ENCODE measurements at regions not wholly inside any gene's neighbourhood (a gene's known extent, or its start where the extent isn't known, plus 50 kb on each side); places are given as distances from the start of the nearest gene placed in this dataset.
"Not testable (repeated sequence)": the region's sequence is repeated elsewhere in the genome, so short reads cannot be mapped to it uniquely, and the experiment has no call there.

DNA sequence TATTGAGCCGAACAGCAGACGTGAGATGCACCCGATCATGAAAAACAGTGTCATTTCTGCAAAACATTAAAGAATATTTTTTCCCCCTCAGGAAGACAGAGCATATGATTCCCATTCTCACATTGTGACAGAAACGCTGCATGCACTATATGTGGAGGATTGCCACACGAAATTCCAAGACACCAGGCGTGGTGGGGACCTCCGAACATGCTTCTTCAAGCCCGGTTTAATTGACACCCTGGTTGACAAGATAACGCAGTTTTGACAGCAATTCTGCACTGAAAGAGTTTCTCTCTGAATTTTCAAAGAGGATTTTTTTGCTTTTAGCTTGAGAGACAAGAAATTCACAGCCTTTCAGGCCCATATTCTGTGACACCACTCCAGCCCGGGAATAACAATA is 442.8 kb upstream of the NRP1 start:
- no peaks in the 10 kb centered on the region for H3K36me3 ChIP-seq (ENCODE audit: insufficient read depth, insufficient read length, low read length)
- no peaks in the 10 kb centered on the region for H3K27me3 ChIP-seq (ENCODE audit: insufficient read depth, insufficient read length)

DNA sequence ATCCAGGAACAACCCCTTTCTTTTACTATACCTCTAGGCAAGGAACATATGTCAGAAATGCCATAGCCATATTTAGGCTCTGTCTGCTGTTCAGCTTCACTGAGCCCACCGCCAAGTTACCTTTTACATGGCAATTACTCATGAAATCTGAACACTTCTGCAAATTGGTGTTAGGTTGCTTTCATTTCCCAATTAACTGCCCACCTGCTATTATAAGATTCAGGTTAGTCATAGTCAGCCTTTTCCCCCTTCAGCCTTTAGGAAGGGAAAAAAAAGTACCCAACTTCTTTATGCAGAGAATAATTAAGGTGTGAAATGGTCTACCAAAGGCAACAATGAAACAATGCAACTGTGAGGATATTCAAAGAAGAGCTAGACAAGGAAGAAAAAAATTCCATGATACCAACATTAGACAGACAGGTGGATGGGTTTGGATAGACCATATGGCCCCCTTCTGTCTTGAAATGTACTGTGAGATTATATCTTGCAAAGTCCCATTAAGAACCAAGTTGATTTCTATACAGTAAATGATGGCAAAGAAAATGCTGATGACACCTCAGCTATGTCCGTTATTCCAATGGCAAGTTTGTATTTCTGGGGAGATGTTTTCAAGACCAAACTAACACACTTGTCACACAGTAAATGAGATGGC is 442.1 kb upstream of the NRP1 start:
- Histone ChIP-seq H3K27me3 (ENCODE audit: insufficient read depth, insufficient read length) (no peaks in the 10 kb centered on the region), H3K9ac (ENCODE audit: insufficient read length, low read depth) (no peak overlapping the region), H3K36me3 (ENCODE audit: insufficient read depth, insufficient read length, low read length) (no peaks in the 10 kb centered on the region), H3K9me3 (ENCODE audit: insufficient read depth, low read length) (no peaks in the 10 kb centered on the region; the same call in 1 of the 2 replicates), H3K4me1 (ENCODE audit: insufficient read depth, insufficient read length) (no peaks in the 10 kb centered on the region), H3K4me3 (ENCODE audit: insufficient read length, low read depth) (no peak overlapping the region)
- TF ChIP-seq YY1 (IDR thresholded peaks at IDR 0.05; ENCODE audit: insufficient read depth, insufficient read length) (no peak), ZNF274 (IDR thresholded peaks at IDR 0.05; ENCODE audit: low read depth, low read length) (no peak), SUZ12 (IDR thresholded peaks at IDR 0.05; ENCODE audit: extremely low read depth, insufficient read depth, insufficient read length) (no peak)
- DNase-seq (ENCODE audit: low read depth, low spot score) = no peak

More for the DNA sequence above, 442.8 kb upstream of the NRP1 start:
- DNase-seq (ENCODE audit: low read depth, low spot score) = no peak
- no peak for TF ChIP-seq YY1 (IDR thresholded peaks at IDR 0.05; ENCODE audit: insufficient read depth, insufficient read length)
- TF ChIP-seq ZNF274 (IDR thresholded peaks at IDR 0.05; ENCODE audit: low read depth, low read length) = no peak
- TF ChIP-seq SUZ12 (IDR thresholded peaks at IDR 0.05; ENCODE audit: extremely low read depth, insufficient read depth, insufficient read length) = no peak
- no peak overlapping the region for H3K4me3 ChIP-seq (ENCODE audit: insufficient read length, low read depth)
- H3K4me1 ChIP-seq (ENCODE audit: insufficient read depth, insufficient read length) = no peaks in the 10 kb centered on the region
- H3K9me3 ChIP-seq (ENCODE audit: insufficient read depth, low read length) = no peaks in the 10 kb centered on the region; the same call in 1 of the 2 replicates
- H3K9ac ChIP-seq (ENCODE audit: insufficient read length, low read depth) = no peak overlapping the region

DNA sequence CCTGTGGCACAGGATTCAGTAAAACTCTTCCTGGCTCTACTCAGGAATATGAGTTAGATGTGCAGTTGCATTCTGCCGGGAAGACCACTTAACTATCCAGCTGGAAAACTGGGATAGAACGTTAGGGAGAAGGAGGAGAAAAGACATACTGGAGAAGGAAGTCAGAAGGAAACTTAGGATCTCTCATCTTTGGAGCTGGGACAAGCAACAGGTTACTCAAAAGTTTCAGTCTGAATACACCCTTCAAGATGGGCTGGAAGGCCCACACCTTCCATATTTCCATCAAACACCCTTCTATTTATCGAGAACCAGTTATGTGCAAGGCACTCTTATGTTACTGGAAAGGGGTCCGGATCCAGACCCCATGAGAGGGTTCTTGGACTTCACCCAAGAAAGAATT is 440.4 kb upstream of the NRP1 start:
- TF ChIP-seq ZNF274 (IDR thresholded peaks at IDR 0.05; ENCODE audit: low read depth, low read length) (no peak), SUZ12 (IDR thresholded peaks at IDR 0.05; ENCODE audit: extremely low read depth, insufficient read depth, insufficient read length) (no peak)
- H3K4me1 ChIP-seq (ENCODE audit: insufficient read depth, insufficient read length) = no peaks in the 10 kb centered on the region
- H3K36me3 ChIP-seq (ENCODE audit: insufficient read depth, insufficient read length, low read length) = no peaks in the 10 kb centered on the region
- H3K9me3 ChIP-seq (ENCODE audit: insufficient read depth, low read length) = no peaks in the 10 kb centered on the region; the same call in 1 of the 2 replicates
- no peaks in the 10 kb centered on the region for H3K27me3 ChIP-seq (ENCODE audit: insufficient read depth, insufficient read length)
- no peak overlapping the region for H3K9ac ChIP-seq (ENCODE audit: insufficient read length, low read depth)
- no peak overlapping the region for H3K4me3 ChIP-seq (ENCODE audit: insufficient read length, low read depth)
- no peak for DNase-seq (ENCODE audit: low read depth, low spot score)

GRCh38 chr10:33773886-33774480 is 439.5 kb upstream of the NRP1 start:
- DNase-seq (ENCODE audit: low read depth, low spot score) = no peak
- no peak overlapping the region for H3K9ac ChIP-seq (ENCODE audit: insufficient read length, low read depth)
- no peaks in the 10 kb centered on the region for H3K36me3 ChIP-seq (ENCODE audit: insufficient read depth, insufficient read length, low read length)
- H3K4me1 ChIP-seq (ENCODE audit: insufficient read depth, insufficient read length) = no peaks in the 10 kb centered on the region
- H3K9me3 ChIP-seq (ENCODE audit: insufficient read depth, low read length) = no peaks in the 10 kb centered on the region; the same call in 1 of the 2 replicates
- H3K27me3 ChIP-seq (ENCODE audit: insufficient read depth, insufficient read length) = no peaks in the 10 kb centered on the region
- TF ChIP-seq ZNF274 (IDR thresholded peaks at IDR 0.05; ENCODE audit: low read depth, low read length) (no peak), YY1 (IDR thresholded peaks at IDR 0.05; ENCODE audit: insufficient read depth, insufficient read length) (no peak), SUZ12 (IDR thresholded peaks at IDR 0.05; ENCODE audit: extremely low read depth, insufficient read depth, insufficient read length) (no peak)
- no peak overlapping the region for H3K4me3 ChIP-seq (ENCODE audit: insufficient read length, low read depth)

GRCh38 chr10:33773253-33773573 is 438.7 kb upstream of the NRP1 start:
- TF ChIP-seq ZNF274 (IDR thresholded peaks at IDR 0.05; ENCODE audit: low read depth, low read length) (no peak), YY1 (IDR thresholded peaks at IDR 0.05; ENCODE audit: insufficient read depth, insufficient read length) (no peak), SUZ12 (IDR thresholded peaks at IDR 0.05; ENCODE audit: extremely low read depth, insufficient read depth, insufficient read length) (no peak)
- no peak overlapping the region for H3K4me3 ChIP-seq (ENCODE audit: insufficient read length, low read depth)
- DNase-seq (ENCODE audit: low read depth, low spot score) = no peak
- no peak overlapping the region for H3K9ac ChIP-seq (ENCODE audit: insufficient read length, low read depth)
- no peaks in the 10 kb centered on the region for H3K36me3 ChIP-seq (ENCODE audit: insufficient read depth, insufficient read length, low read length)
- no peaks in the 10 kb centered on the region; the same call in 1 of the 2 replicates for H3K9me3 ChIP-seq (ENCODE audit: insufficient read depth, low read length)
- H3K27me3 ChIP-seq (ENCODE audit: insufficient read depth, insufficient read length) = no peaks in the 10 kb centered on the region
- H3K4me1 ChIP-seq (ENCODE audit: insufficient read depth, insufficient read length) = no peaks in the 10 kb centered on the region

GRCh38 chr10:33772370-33773252 is 438.1 kb upstream of the NRP1 start:
- no peaks in the 10 kb centered on the region; the same call in 1 of the 2 replicates for H3K9me3 ChIP-seq (ENCODE audit: insufficient read depth, low read length)
- no peak for TF ChIP-seq YY1 (IDR thresholded peaks at IDR 0.05; ENCODE audit: insufficient read depth, insufficient read length)
- no peak overlapping the region for H3K4me3 ChIP-seq (ENCODE audit: insufficient read length, low read depth)
- no peak overlapping the region for H3K9ac ChIP-seq (ENCODE audit: insufficient read length, low read depth)
- no peaks in the 10 kb centered on the region for H3K27me3 ChIP-seq (ENCODE audit: insufficient read depth, insufficient read length)
- DNase-seq (ENCODE audit: low read depth, low spot score) = peak; percentile 62
- no peaks in the 10 kb centered on the region for H3K4me1 ChIP-seq (ENCODE audit: insufficient read depth, insufficient read length)
- H3K36me3 ChIP-seq (ENCODE audit: insufficient read depth, insufficient read length, low read length) = no peaks in the 10 kb centered on the region

DNA sequence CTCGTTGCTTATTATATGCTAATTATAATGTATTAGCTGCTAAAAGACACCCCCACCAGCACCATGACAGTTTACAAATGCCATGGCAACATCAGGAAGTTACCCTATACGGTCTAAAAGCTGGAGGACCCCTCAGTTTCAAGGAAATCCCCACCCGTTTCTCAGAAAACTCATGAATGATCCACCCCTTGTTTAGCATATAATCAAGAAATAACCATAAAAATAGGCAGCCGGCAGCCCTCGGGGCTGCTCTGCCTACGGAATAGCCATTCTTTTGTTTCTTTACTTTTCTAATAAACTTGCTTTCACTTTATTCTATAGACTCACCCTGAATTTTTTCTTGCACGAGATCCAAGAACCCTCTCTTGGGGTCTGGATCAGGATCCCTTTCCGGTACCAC is 437.4 kb upstream of the NRP1 start:
- H3K4me1 ChIP-seq (ENCODE audit: insufficient read depth, insufficient read length); H3K27me3 ChIP-seq (ENCODE audit: insufficient read depth, insufficient read length); H3K36me3 ChIP-seq (ENCODE audit: insufficient read depth, insufficient read length, low read length); DNase-seq (ENCODE audit: low read depth, low spot score); H3K9ac ChIP-seq (ENCODE audit: insufficient read length, low read depth); H3K4me3 ChIP-seq (ENCODE audit: insufficient read length, low read depth); H3K9me3 ChIP-seq (ENCODE audit: insufficient read depth, low read length): not testable (repeated sequence)

Data from NT2/D1 (cell line).